ENCODE measurements at regions not wholly inside any gene's neighbourhood (a gene's known extent, or its start where the extent isn't known, plus 50 kb on each side); places are given as distances from the start of the nearest gene placed in this dataset.
"Not testable (repeated sequence)": the region's sequence is repeated elsewhere in the genome, so short reads cannot be mapped to it uniquely, and the experiment has no call there.

GRCh38 chr7:55261386-55261770 is 103.8 kb upstream of the LANCL2 start:
- DNase-seq (no peak), ATAC-seq (replicated peaks) (no peak)
- peaks cover 26 to 32% of the 10 kb centered on the region in 2 donors for H3K27me3 Mint-ChIP-seq
- no peaks in the 10 kb centered on the region for H3K36me3 Mint-ChIP-seq (ENCODE audit: insufficient read depth)
- H3K4me3 Mint-ChIP-seq: no peak overlapping the region
- no peak overlapping the region for H3K27ac Mint-ChIP-seq
- H3K9me3 Mint-ChIP-seq: no peaks in the 10 kb centered on the region
- H3K4me1 Mint-ChIP-seq (ENCODE audit: low read depth in 2 of 2): no peaks in the 10 kb centered on the region

GRCh38 chr7:55265328-55265727 is 99.8 kb upstream of the LANCL2 start:
- ATAC-seq (replicated peaks); H3K4me1 Mint-ChIP-seq (ENCODE audit: low read depth in 2 of 2); DNase-seq; H3K4me3 Mint-ChIP-seq; H3K36me3 Mint-ChIP-seq (ENCODE audit: insufficient read depth); H3K9me3 Mint-ChIP-seq: not testable (repeated sequence)
- Mint-ChIP-seq H3K27me3 (peaks cover 19 to 22% of the 10 kb centered on the region in 2 donors), H3K27ac (peak overlapping the region in 1 of 2 donors; percentile 39)

GRCh38 chr7:55265836-55266642 is 99.1 kb upstream of the LANCL2 start:
- no peak for ATAC-seq (replicated peaks)
- H3K36me3 Mint-ChIP-seq (ENCODE audit: insufficient read depth): no peaks in the 10 kb centered on the region
- H3K9me3 Mint-ChIP-seq: no peaks in the 10 kb centered on the region
- no peak overlapping the region for H3K4me3 Mint-ChIP-seq
- no peaks in the 10 kb centered on the region for H3K4me1 Mint-ChIP-seq (ENCODE audit: low read depth in 2 of 2)
- H3K27me3 Mint-ChIP-seq: peaks cover 20 to 27% of the 10 kb centered on the region in 2 donors
- no peak for DNase-seq
- H3K27ac Mint-ChIP-seq: no peak overlapping the region

GRCh38 chr7:55271069-55271626 is 94.0 kb upstream of the LANCL2 start:
- H3K27ac Mint-ChIP-seq: no peak overlapping the region
- H3K4me1 Mint-ChIP-seq (ENCODE audit: low read depth in 2 of 2): no peaks in the 10 kb centered on the region
- DNase-seq: no peak
- H3K27me3 Mint-ChIP-seq: peaks cover 13 to 41% of the 10 kb centered on the region in 2 donors
- no peak overlapping the region for H3K4me3 Mint-ChIP-seq
- no peak for ATAC-seq (replicated peaks)
- H3K36me3 Mint-ChIP-seq (ENCODE audit: insufficient read depth): no peaks in the 10 kb centered on the region
- H3K9me3 Mint-ChIP-seq: no peaks in the 10 kb centered on the region

- Mint-ChIP-seq H3K27me3 (peaks cover 13 to 41% of the 10 kb centered on the region in 2 donors), H3K4me3 (no peak overlapping the region), H3K9me3 (no peaks in the 10 kb centered on the region), H3K4me1 (ENCODE audit: low read depth in 2 of 2) (no peaks in the 10 kb centered on the region), H3K36me3 (ENCODE audit: insufficient read depth) (no peaks in the 10 kb centered on the region), H3K27ac (no peak overlapping the region)
- DNase-seq (no peak), ATAC-seq (replicated peaks) (no peak)
Measured at GRCh38 chr7:55271661-55272060, 93.5 kb upstream of the LANCL2 start.

- no peak overlapping the region for H3K4me3 Mint-ChIP-seq
- H3K27ac Mint-ChIP-seq: no peak overlapping the region
- H3K9me3 Mint-ChIP-seq: no peaks in the 10 kb centered on the region
- peaks cover 2% of the 10 kb centered on the region for H3K36me3 Mint-ChIP-seq (ENCODE audit: insufficient read depth)
- ATAC-seq (replicated peaks): no peak
- no peak for DNase-seq
- peaks cover 13 to 41% of the 10 kb centered on the region in 2 donors for H3K27me3 Mint-ChIP-seq
- H3K4me1 Mint-ChIP-seq (ENCODE audit: low read depth in 2 of 2): no peaks in the 10 kb centered on the region
Measured at GRCh38 chr7:55272328-55272727, 92.8 kb upstream of the LANCL2 start.

- ATAC-seq (replicated peaks): no peak
- no peak for DNase-seq
- H3K4me1 Mint-ChIP-seq (ENCODE audit: low read depth in 2 of 2): no peaks in the 10 kb centered on the region
- peaks cover 13 to 39% of the 10 kb centered on the region in 2 donors for H3K27me3 Mint-ChIP-seq
- peaks cover 2% of the 10 kb centered on the region for H3K36me3 Mint-ChIP-seq (ENCODE audit: insufficient read depth)
- H3K4me3 Mint-ChIP-seq: no peak overlapping the region
- H3K27ac Mint-ChIP-seq: no peak overlapping the region
- H3K9me3 Mint-ChIP-seq: no peaks in the 10 kb centered on the region
Measured at GRCh38 chr7:55273186-55273980, 91.8 kb upstream of the LANCL2 start.

- no peaks in the 10 kb centered on the region for H3K9me3 Mint-ChIP-seq
- H3K27ac Mint-ChIP-seq: no peak overlapping the region
- peaks cover 13 to 44% of the 10 kb centered on the region in 2 donors for H3K27me3 Mint-ChIP-seq
- DNase-seq (no peak), ATAC-seq (replicated peaks) (no peak)
- H3K4me1 Mint-ChIP-seq (ENCODE audit: low read depth in 2 of 2): no peaks in the 10 kb centered on the region
- H3K4me3 Mint-ChIP-seq: no peak overlapping the region
- H3K36me3 Mint-ChIP-seq (ENCODE audit: insufficient read depth): peaks cover 2% of the 10 kb centered on the region
Measured at GRCh38 chr7:55274156-55274555, 91.0 kb upstream of the LANCL2 start.

- H3K4me1 Mint-ChIP-seq (ENCODE audit: low read depth in 2 of 2): peaks cover 5% of the 10 kb centered on the region in 2 donors
- H3K36me3 Mint-ChIP-seq (ENCODE audit: insufficient read depth): peaks cover 2% of the 10 kb centered on the region
- no peaks in the 10 kb centered on the region for H3K9me3 Mint-ChIP-seq
- no peak overlapping the region for H3K27ac Mint-ChIP-seq
- DNase-seq (no peak), ATAC-seq (replicated peaks) (no peak)
- H3K4me3 Mint-ChIP-seq: no peak overlapping the region
- peaks cover 13 to 45% of the 10 kb centered on the region in 2 donors for H3K27me3 Mint-ChIP-seq
Measured at GRCh38 chr7:55275291-55276200, 89.6 kb upstream of the LANCL2 start.

- H3K27ac Mint-ChIP-seq: no peak overlapping the region
- H3K36me3 Mint-ChIP-seq (ENCODE audit: insufficient read depth): peaks cover 2% of the 10 kb centered on the region
- no peaks in the 10 kb centered on the region for H3K9me3 Mint-ChIP-seq
- no peak overlapping the region for H3K4me3 Mint-ChIP-seq
- ATAC-seq (replicated peaks): no peak
- peaks cover 5% of the 10 kb centered on the region in 2 donors for H3K4me1 Mint-ChIP-seq (ENCODE audit: low read depth in 2 of 2)
- no peak for DNase-seq
- H3K27me3 Mint-ChIP-seq: peaks cover 7 to 33% of the 10 kb centered on the region in 2 donors
Measured at GRCh38 chr7:55276572-55277295, 88.4 kb upstream of the LANCL2 start.

- ATAC-seq (replicated peaks): no peak
- Mint-ChIP-seq H3K4me3 (no peak overlapping the region), H3K9me3 (no peaks in the 10 kb centered on the region), H3K36me3 (ENCODE audit: insufficient read depth) (peaks cover 2% of the 10 kb centered on the region), H3K4me1 (ENCODE audit: low read depth in 2 of 2) (peaks cover 5% of the 10 kb centered on the region in 2 donors), H3K27ac (no peak overlapping the region), H3K27me3 (peaks cover 7 to 31% of the 10 kb centered on the region in 2 donors)
- DNase-seq: no peak
Measured at GRCh38 chr7:55277916-55278315, 87.2 kb upstream of the LANCL2 start.

GRCh38 chr7:55278321-55278720 is 86.8 kb upstream of the LANCL2 start:
- Mint-ChIP-seq H3K9me3 (no peaks in the 10 kb centered on the region), H3K4me1 (ENCODE audit: low read depth in 2 of 2) (peaks cover 5% of the 10 kb centered on the region in 2 donors), H3K27me3 (peaks cover 7 to 31% of the 10 kb centered on the region in 2 donors), H3K27ac (no peak overlapping the region), H3K36me3 (ENCODE audit: insufficient read depth) (peaks cover 2% of the 10 kb centered on the region), H3K4me3 (no peak overlapping the region)
- no peak for ATAC-seq (replicated peaks)
- no peak for DNase-seq
